ENCODE measurements at regions not wholly inside any gene's neighbourhood (a gene's known extent, or its start where the extent isn't known, plus 50 kb on each side); places are given as distances from the start of the nearest gene placed in this dataset.

GRCh38 chr17:72448019-72448418, 327.2 kb downstream of the SOX9 start:
- H3K27me3 Mint-ChIP-seq (ENCODE audit: low read depth in 3 of 3) = peaks cover 0 to 4% (median 4%) of the 10 kb centered on the region in 3 donors
- Histone ChIP-seq H3K9me3 (replicated peaks in 1 of 2; ENCODE audit: control insufficient read depth in 1 of 2, insufficient read depth in 1 of 2, low read length in 2 of 2) (peaks cover 0 to 7% of the 10 kb centered on the region in 2 donors), H3K4me2 (replicated peaks; ENCODE audit: extremely low read depth, low read length, poor library complexity, severe bottlenecking) (no peak overlapping the region), H3K9ac (ENCODE audit: insufficient read depth, low read length, poor library complexity, severe bottlenecking) (no peak overlapping the region), H3K4me3 (replicated peaks in 1 of 3; ENCODE audit: low read depth in 2 of 3, low read length in 3 of 3) (no peak overlapping the region), H3K27ac (ENCODE audit: low read depth in 1 of 2, low read length in 2 of 2) (no peak overlapping the region), H3K4me1 (ENCODE audit: control insufficient read depth in 1 of 2, insufficient read depth in 2 of 2, low read length in 2 of 2) (no peaks in the 10 kb centered on the region), H4K20me1 (ENCODE audit: insufficient read depth, low read length) (no peaks in the 10 kb centered on the region), H3K79me2 (ENCODE audit: insufficient read depth, low read length) (no peaks in the 10 kb centered on the region), H3K27me3 (ENCODE audit: control insufficient read depth in 2 of 2, insufficient read depth in 2 of 2, low read length in 2 of 2) (no peaks in the 10 kb centered on the region), H3K36me3 (replicated peaks in 1 of 2; ENCODE audit: control insufficient read depth in 1 of 2, insufficient read depth in 2 of 2, low read length in 2 of 2) (no peaks in the 10 kb centered on the region), H2AFZ (ENCODE audit: insufficient read depth, low read depth, low read length, poor library complexity, severe bottlenecking) (no peak overlapping the region)
- no peak overlapping the region for H3K27ac Mint-ChIP-seq
- no peaks in the 10 kb centered on the region for H3K36me3 Mint-ChIP-seq
- WGBS (ENCODE audit: insufficient coverage) = no CpG with 5 or more reads among the region's 2 CpGs
- H3K4me3 Mint-ChIP-seq = no peak overlapping the region
- no peak for TF ChIP-seq CTCF (IDR thresholded peaks at IDR 0.05)
- H3K9me3 Mint-ChIP-seq = peaks cover 0 to 14% (median 9%) of the 10 kb centered on the region in 7 donors
- no peak for DNase-seq
- H3K4me1 Mint-ChIP-seq = no peaks in the 10 kb centered on the region
- intact Hi-C loops (cut with micrococcal nuclease) = no loop called here

GRCh38 chr17:72452286-72453173, 331.7 kb downstream of the SOX9 start:
- H3K4me1 ChIP-seq (ENCODE audit: control insufficient read depth in 1 of 2, insufficient read depth in 2 of 2, low read length in 2 of 2) = no peaks in the 10 kb centered on the region
- H3K27ac ChIP-seq (ENCODE audit: low read depth in 1 of 2, low read length in 2 of 2) = no peak overlapping the region
- no peaks in the 10 kb centered on the region for H3K79me2 ChIP-seq (ENCODE audit: insufficient read depth, low read length)
- Mint-ChIP-seq H3K27ac (peak overlapping the region in 1 of 7 donors; percentile 3), H3K4me1 (no peaks in the 10 kb centered on the region), H3K36me3 (no peaks in the 10 kb centered on the region), H3K4me3 (no peak overlapping the region), H3K9me3 (peaks cover 0 to 14% (median 7%) of the 10 kb centered on the region in 7 donors), H3K27me3 (ENCODE audit: low read depth in 3 of 3) (peaks cover 0 to 5% (median 4%) of the 10 kb centered on the region in 3 donors)
- H3K9me3 ChIP-seq (replicated peaks in 1 of 2; ENCODE audit: control insufficient read depth in 1 of 2, insufficient read depth in 1 of 2, low read length in 2 of 2) = no peaks in the 10 kb centered on the region
- no peaks in the 10 kb centered on the region for H3K36me3 ChIP-seq (replicated peaks in 1 of 2; ENCODE audit: control insufficient read depth in 1 of 2, insufficient read depth in 2 of 2, low read length in 2 of 2)
- 78% methylated on average over 4 of the region's 5 CpGs for WGBS (ENCODE audit: insufficient coverage)
- no peak overlapping the region for H3K4me3 ChIP-seq (replicated peaks in 1 of 3; ENCODE audit: low read depth in 2 of 3, low read length in 3 of 3)
- no peak for TF ChIP-seq CTCF (IDR thresholded peaks at IDR 0.05)
- no peaks in the 10 kb centered on the region for H4K20me1 ChIP-seq (ENCODE audit: insufficient read depth, low read length)
- no peak overlapping the region for H3K9ac ChIP-seq (ENCODE audit: insufficient read depth, low read length, poor library complexity, severe bottlenecking)
- intact Hi-C loops (cut with micrococcal nuclease) = no loop called here
- no peak overlapping the region for H2AFZ ChIP-seq (ENCODE audit: insufficient read depth, low read depth, low read length, poor library complexity, severe bottlenecking)
- H3K4me2 ChIP-seq (replicated peaks; ENCODE audit: extremely low read depth, low read length, poor library complexity, severe bottlenecking) = no peak overlapping the region
- H3K27me3 ChIP-seq (ENCODE audit: control insufficient read depth in 2 of 2, insufficient read depth in 2 of 2, low read length in 2 of 2) = no peaks in the 10 kb centered on the region
- DNase-seq = no peak
